Upper lobe of right lung (tissue), 1 donor: ENCODE measurements at regions not wholly inside any gene's neighbourhood (a gene's known extent, or its start where the extent isn't known, plus 50 kb on each side); places are given as distances from the start of the nearest gene placed in this dataset.
"Not testable (repeated sequence)": the region's sequence is repeated elsewhere in the genome, so short reads cannot be mapped to it uniquely, and the experiment has no call there.

Source experiments
- ATAC-seq: fragments of 200-7000 bp; cut with Tn5 transposase; one replicate; pipeline ENCODE4 v1.9.1; 2020; ENCODE audit warnings: mild to moderate bottlenecking, moderate library complexity
- DNase-seq: peaks from one replicate; pipeline ENCODE4 v3.0.0-alpha.2; 2020
- H3K27ac ChIP-seq: fragments of 200-600 bp; one replicate; pipeline ENCODE4 v1.8.0; 2022
- H3K27me3 ChIP-seq: fragments of 200-600 bp; one replicate; pipeline ENCODE4 v1.8.0; 2022; ENCODE audit warnings: mild to moderate bottlenecking
- H3K36me3 ChIP-seq: fragments of 200-600 bp; one replicate; pipeline ENCODE4 v1.8.0; 2022
- H3K4me1 ChIP-seq: fragments of 200-600 bp; one replicate; pipeline ENCODE4 v1.8.0; 2022
- H3K4me3 ChIP-seq: fragments of 200-600 bp; one replicate; pipeline ENCODE4 v1.8.0; 2022; ENCODE audit warnings: mild to moderate bottlenecking
- H3K9me3 ChIP-seq: fragments of 200-600 bp; one replicate; pipeline ENCODE4 v1.8.0; 2022
- intact Hi-C: fragments of 100-400 bp; cut with DNase I; formaldehyde crosslinking; loops from one replicate; pipeline ENCODE4 v1.11.0; 2022
- TF ChIP-seq, protein P1 (sequence below): fragments of 200-600 bp; IDR thresholded peaks from one replicate; pipeline ENCODE4 v1.8.0; 2022; ENCODE audit warnings: antibody characterized with exemption
- donor health status: DM: no; HTN: yes; CAD: no; lungs with severe emphysema.

DNA sequence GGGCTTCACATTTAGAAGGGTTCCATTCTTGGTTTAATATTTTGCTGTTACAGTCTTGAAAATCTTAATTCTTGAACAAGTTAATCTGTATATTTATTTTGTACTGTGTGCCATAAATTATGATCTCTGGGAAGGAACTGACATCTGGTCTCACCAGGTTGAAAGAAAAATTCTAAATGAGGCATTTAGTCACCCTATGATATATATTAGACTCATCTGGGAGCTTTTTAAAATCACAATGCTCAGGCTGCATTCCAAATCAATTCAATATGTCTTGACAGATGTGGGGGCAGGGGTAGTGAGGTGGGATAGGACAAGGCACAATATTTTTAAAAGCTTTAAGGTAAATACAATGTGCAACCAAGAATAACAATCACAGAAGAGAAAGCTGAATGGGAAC lies 569.2 kb downstream of the PRR16 start:
- Histone ChIP-seq H3K27ac (no peak overlapping the region), H3K4me3 (no peak overlapping the region), H3K9me3 (no peaks in the 10 kb centered on the region), H3K4me1 (no peaks in the 10 kb centered on the region), H3K27me3 (no peaks in the 10 kb centered on the region), H3K36me3 (no peaks in the 10 kb centered on the region)
- TF ChIP-seq, protein P1, sequence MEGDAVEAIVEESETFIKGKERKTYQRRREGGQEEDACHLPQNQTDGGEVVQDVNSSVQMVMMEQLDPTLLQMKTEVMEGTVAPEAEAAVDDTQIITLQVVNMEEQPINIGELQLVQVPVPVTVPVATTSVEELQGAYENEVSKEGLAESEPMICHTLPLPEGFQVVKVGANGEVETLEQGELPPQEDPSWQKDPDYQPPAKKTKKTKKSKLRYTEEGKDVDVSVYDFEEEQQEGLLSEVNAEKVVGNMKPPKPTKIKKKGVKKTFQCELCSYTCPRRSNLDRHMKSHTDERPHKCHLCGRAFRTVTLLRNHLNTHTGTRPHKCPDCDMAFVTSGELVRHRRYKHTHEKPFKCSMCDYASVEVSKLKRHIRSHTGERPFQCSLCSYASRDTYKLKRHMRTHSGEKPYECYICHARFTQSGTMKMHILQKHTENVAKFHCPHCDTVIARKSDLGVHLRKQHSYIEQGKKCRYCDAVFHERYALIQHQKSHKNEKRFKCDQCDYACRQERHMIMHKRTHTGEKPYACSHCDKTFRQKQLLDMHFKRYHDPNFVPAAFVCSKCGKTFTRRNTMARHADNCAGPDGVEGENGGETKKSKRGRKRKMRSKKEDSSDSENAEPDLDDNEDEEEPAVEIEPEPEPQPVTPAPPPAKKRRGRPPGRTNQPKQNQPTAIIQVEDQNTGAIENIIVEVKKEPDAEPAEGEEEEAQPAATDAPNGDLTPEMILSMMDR = no peak
- ATAC-seq = no peak
- DNase-seq = no peak
- intact Hi-C loops = no loop called here

DNA sequence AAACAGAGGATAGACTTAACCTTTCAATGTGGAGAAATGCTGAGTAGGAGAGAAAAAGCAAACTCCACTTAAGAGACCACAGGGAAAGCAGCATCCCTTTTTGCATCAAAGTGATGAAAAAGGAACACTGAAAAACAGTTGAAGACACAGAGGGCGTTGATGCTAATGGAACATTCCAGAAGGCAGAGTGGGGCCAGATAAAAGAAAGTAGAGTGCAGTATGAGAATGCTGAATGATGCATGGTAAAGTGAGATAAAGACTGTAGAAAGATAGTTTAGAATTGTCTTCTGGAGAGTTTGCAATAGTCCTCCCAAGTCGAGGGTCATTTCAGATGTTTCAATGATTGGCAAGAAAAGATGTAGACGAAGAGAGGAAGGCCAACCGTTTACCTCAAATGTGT lies 574.3 kb downstream of the PRR16 start:
- Histone ChIP-seq H3K27ac (no peak overlapping the region), H3K36me3 (no peaks in the 10 kb centered on the region), H3K4me3 (no peak overlapping the region), H3K9me3 (no peaks in the 10 kb centered on the region), H3K27me3 (no peaks in the 10 kb centered on the region), H3K4me1 (no peaks in the 10 kb centered on the region)
- ATAC-seq (no peak), DNase-seq (no peak)
- intact Hi-C loops = no loop called here
- TF ChIP-seq, protein P1 = no peak

DNA sequence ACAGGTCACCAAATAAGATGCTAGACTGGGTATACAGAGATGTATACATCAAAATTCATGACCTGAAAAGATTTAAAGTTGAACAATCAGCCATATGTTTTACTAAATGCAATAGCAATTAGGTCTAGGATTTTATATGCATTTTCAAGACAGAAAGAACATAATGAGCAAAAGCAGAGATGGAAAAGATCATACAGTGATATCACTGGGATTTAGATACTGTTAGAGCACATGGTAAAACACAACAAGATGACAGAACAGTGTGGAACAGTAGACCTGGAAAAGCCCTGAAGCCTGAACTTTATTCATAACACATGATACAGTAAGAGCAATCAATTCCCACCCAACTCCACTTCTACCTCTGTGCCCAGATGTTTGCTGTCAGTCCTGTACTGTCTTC lies 585.9 kb downstream of the PRR16 start:
- Histone ChIP-seq H3K27ac (no peak overlapping the region), H3K27me3 (no peaks in the 10 kb centered on the region), H3K9me3 (no peaks in the 10 kb centered on the region), H3K4me3 (no peak overlapping the region), H3K36me3 (no peaks in the 10 kb centered on the region), H3K4me1 (no peaks in the 10 kb centered on the region)
- ATAC-seq (no peak), DNase-seq (no peak)
- TF ChIP-seq, protein P1 = no peak
- intact Hi-C loops = no loop called here

DNA sequence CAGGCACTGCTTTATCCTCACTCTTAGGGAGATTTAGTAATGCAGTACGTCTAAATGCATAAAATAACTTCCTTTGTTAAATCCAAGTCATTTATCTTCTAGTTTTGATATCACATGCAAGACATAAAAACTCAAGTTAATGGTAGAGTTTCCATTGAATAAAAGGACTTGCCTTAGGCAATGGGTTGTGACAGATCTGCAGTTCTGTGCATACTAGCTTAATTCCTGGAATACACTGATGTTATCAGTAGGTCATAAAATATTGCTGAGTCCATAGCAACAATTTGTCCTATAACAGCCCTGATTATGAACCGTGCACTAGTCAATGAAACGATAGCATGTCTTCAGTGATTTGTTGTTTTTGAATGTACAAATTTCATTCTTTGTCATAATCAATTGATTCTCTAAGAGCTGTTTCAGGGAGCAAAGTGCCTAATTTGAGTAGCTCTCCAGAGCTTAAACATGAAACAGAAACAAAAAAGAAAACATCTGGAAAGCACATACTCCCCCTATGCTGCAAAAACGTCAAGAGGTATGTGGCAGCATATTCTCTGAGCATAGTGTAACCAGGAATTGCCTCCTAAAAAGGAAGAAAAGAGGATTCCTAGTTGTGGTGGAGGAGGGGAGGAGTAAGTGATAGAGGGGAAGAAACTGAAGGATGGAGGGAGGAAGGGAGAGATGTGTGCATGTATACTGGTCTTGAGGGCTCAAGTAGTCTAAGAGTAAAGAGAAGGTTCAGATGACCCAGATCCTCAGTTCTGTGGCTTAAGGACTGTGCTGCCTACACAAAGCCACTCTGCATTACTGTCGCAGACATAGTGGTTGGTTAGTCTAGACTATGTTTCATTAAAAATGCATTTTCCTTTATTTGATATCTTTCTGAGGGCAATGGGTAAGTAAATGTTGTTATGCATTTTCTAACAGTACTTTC lies 589.2 kb downstream of the PRR16 start:
- ATAC-seq = no peak
- H3K27me3 ChIP-seq = no peaks in the 10 kb centered on the region
- intact Hi-C loops = no loop called here
- H3K4me1 ChIP-seq = no peaks in the 10 kb centered on the region
- H3K36me3 ChIP-seq = no peaks in the 10 kb centered on the region
- H3K27ac ChIP-seq = no peak overlapping the region
- no peaks in the 10 kb centered on the region for H3K9me3 ChIP-seq
- no peak for DNase-seq
- TF ChIP-seq, protein P1 = no peak
- no peak overlapping the region for H3K4me3 ChIP-seq

DNA sequence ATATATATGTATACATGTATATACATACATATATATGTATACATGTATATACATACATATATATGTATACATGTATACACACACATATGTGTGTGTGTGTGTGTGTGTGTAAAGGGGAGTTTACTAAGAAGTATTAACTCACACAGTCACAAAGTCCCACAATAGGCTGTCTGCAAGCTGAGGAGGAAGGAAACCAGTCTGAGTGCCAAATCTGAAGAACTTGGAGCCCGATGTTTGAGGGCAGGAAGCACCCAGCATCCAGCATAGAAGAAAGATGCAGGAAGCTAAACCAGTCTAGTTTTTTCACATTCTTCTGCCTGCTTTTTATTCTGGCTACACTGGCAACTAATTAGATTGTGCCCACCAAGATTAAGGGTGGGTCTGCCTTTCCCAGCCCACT lies 591.5 kb downstream of the PRR16 start:
- ATAC-seq = no peak
- no peaks in the 10 kb centered on the region for H3K36me3 ChIP-seq
- no peaks in the 10 kb centered on the region for H3K9me3 ChIP-seq
- TF ChIP-seq, protein P1 = no peak
- no peak for DNase-seq
- H3K27me3 ChIP-seq = no peaks in the 10 kb centered on the region
- H3K27ac ChIP-seq = no peak overlapping the region
- H3K4me3 ChIP-seq = no peak overlapping the region
- intact Hi-C loops = no loop called here
- no peaks in the 10 kb centered on the region for H3K4me1 ChIP-seq

DNA sequence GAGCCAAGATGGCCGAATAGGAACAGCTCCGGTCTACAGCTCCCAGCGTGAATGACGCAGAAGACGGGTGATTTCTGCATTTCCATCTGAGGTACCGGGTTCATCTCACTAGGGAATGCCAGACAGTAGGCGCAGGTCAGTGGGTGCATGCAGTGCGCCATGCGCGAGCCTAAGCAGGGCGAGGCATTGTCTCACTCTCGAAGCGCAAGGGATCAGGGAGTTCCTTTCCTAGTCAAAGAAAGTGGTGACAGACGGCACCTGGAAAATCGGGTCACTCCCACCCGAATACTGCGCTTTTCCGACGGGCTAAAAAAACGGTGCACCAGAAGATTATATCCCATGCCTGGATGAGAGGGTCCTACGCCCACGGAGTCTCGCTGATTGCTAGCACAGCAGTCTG lies 600.1 kb downstream of the PRR16 start:
- H3K27me3 ChIP-seq, H3K9me3 ChIP-seq, H3K4me1 ChIP-seq, H3K4me3 ChIP-seq, intact Hi-C loops, H3K27ac ChIP-seq, H3K36me3 ChIP-seq, ATAC-seq, DNase-seq: not testable (repeated sequence)
